ENCODE measurements at regions not wholly inside any gene's neighbourhood (a gene's known extent, or its start where the extent isn't known, plus 50 kb on each side); places are given as distances from the start of the nearest gene placed in this dataset.

DNA sequence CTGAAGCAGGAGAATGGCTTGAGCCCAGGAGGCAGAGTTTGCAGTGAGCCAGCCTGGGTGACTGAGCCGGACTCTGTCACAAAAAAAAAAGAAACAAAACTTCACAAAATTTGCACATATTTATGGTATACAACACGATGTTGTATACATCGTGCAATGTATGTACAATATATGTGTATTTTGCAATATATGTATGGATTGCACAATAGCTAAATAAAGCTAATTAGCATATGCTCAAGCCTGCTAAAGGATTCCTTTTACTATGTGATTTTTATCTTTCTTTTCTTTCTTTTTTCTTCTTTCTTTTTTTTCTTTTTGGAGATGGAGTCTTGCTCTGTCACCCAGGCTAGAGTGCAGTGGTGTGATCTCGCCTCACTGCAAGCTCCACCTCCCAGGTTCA lies 368.0 kb upstream of the FAM98A start:
- 95% methylated on average over 4 of the region's 4 CpGs; no CpG with 5 or more reads in 1 of the 2 experiments for WGBS, 2 experiments (ENCODE audit: extremely low coverage in 1 of 2, insufficient coverage in 1 of 2, insufficient read length in 1 of 2, insufficient replicate concordance in 2 of 2, low coverage in 1 of 2, low lambda C conversion rate in 2 of 2, missing lambda C conversion rate in 1 of 2)
- H3K23ac ChIP-seq (ENCODE audit: insufficient read length): no peak overlapping the region

More for the DNA sequence above, 368.0 kb upstream of the FAM98A start:
- Histone ChIP-seq H3K79me2 (ENCODE audit: control insufficient read depth in 1 of 2, insufficient read depth in 2 of 2, low read length in 2 of 2) (no peaks in the 10 kb centered on the region), H3K9ac (replicated peaks in 1 of 4; ENCODE audit: extremely low read depth in 1 of 4, low read depth in 3 of 4, low read length in 3 of 4) (no peak overlapping the region), H4K5ac (ENCODE audit: insufficient read length, low read depth, low read length) (no peak overlapping the region), H3K56ac (replicated peaks; ENCODE audit: insufficient read length, low read depth, low read length) (no peak overlapping the region), H3K79me1 (ENCODE audit: low read depth, low read length) (no peaks in the 10 kb centered on the region), H2BK15ac (ENCODE audit: low read length) (no peak overlapping the region), H3K14ac (ENCODE audit: insufficient read length) (no peak overlapping the region), H4K91ac (replicated peaks; ENCODE audit: insufficient read length, low read length) (no peak overlapping the region), H2AFZ (ENCODE audit: low read length) (no peak overlapping the region), H4K8ac (ENCODE audit: extremely low read depth, insufficient read depth, low read length) (no peak overlapping the region), H3K36me3 (ENCODE audit: control insufficient read depth in 2 of 4, insufficient read depth in 4 of 4, low read length in 3 of 4) (no peaks in the 10 kb centered on the region), H2BK5ac (ENCODE audit: low read depth, low read length) (no peak overlapping the region), H2AK5ac (ENCODE audit: low read depth, low read length) (no peak overlapping the region), H3K18ac (ENCODE audit: extremely low read depth, low read length) (no peak overlapping the region), H3K23me2 (ENCODE audit: low read depth, low read length) (no peaks in the 10 kb centered on the region), H3K4me2 (ENCODE audit: insufficient read depth in 1 of 2, low read depth in 2 of 2, low read length in 2 of 2) (no peak overlapping the region), H2BK12ac (ENCODE audit: low read depth, low read length) (no peak overlapping the region), H2BK120ac (replicated peaks; ENCODE audit: low read depth, low read length) (no peak overlapping the region), H4K20me1 (replicated peaks in 1 of 2; ENCODE audit: control insufficient read depth in 1 of 2, insufficient read depth in 2 of 2, low read length in 2 of 2) (no peaks in the 10 kb centered on the region), H3K27me3 (replicated peaks in 1 of 4; ENCODE audit: control insufficient read depth in 3 of 4, extremely low read depth in 1 of 4, insufficient read depth in 3 of 4, low read length in 3 of 4) (no peaks in the 10 kb centered on the region), H3K27ac (ENCODE audit: low read depth, low read length) (no peak overlapping the region), H3K4ac (replicated peaks; ENCODE audit: insufficient read length, low read depth, low read length) (no peak overlapping the region), H3K4me1 (replicated peaks in 1 of 4; ENCODE audit: control insufficient read depth in 3 of 4, insufficient read depth in 4 of 4, low read length in 3 of 4) (no peaks in the 10 kb centered on the region), H2BK20ac (ENCODE audit: low read length) (no peak overlapping the region), H3K9me3 (ENCODE audit: insufficient read depth in 2 of 2, low read depth in 1 of 2, low read length in 1 of 2) (no peaks in the 10 kb centered on the region), H3K4me3 (ENCODE audit: extremely low read depth in 1 of 4, insufficient read depth in 2 of 4, low read depth in 3 of 4, low read length in 4 of 4) (no peak overlapping the region)
- POLR2A ChIA-PET (ENCODE audit: partially characterized antibody): no interaction called here
- TF ChIP-seq SUZ12 (IDR thresholded peaks at IDR 0.05; ENCODE audit: low read length) (no peak), CEBPB (IDR thresholded peaks at IDR 0.05; ENCODE audit: low read depth, low read length) (peak; percentile 50; the same call in 1 of the 2 replicates)
- DNase-seq (ENCODE audit: low read depth in 1 of 2, low spot score in 2 of 2): no peak
- CTCF ChIA-PET (ENCODE audit: partially characterized antibody): no interaction called here
- FAIRE-seq: no peak

Measured in H1 (cell line).